NCI-H146 (cell line): ENCODE measurements at regions not wholly inside any gene's neighbourhood (a gene's known extent, or its start where the extent isn't known, plus 50 kb on each side); places are given as distances from the start of the nearest gene placed in this dataset.
"Not testable (repeated sequence)": the region's sequence is repeated elsewhere in the genome, so short reads cannot be mapped to it uniquely, and the experiment has no call there.

Source experiments
- DNase-seq: peaks from one replicate; lab custom pipeline; 2025; lab: John Stamatoyannopoulos, UW

DNA sequence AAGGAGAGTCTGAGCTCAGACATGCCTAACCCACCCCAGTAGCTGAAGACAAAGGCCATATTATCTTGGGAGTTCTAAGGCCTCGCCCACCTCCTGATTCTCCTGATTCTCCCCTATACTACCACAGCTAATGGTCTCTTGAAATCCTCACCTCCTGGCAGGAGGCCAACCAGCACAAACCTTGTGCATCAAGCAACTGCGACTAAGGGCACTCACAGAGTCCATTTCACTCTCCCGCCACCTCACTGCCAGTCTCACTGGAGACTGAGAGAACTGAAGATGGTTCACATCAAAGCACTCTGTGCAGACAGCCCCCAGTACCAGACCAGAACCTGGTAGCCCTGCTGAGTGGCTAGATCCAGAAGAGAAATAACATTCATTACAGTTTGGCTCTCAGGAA lies 102.1 kb upstream of the KLF8 start:
- no peak for DNase-seq

DNA sequence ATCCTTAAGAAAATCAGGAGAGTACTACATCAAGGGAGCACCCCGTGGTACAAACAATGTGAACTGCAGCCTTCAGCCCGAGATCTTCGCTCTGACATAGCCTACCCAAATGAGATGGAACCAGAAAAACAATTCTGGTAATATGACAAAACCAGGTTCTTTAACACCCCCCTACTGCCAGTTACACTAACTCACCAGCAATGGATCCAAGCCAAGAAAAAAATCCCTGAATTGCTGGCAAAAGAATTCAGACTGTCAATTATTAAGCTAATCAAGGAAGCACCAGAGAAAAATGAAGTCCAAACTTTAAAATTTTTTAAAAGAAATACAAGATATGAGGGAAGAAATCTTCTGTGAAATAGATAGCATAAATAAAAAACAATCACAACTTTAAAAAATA lies 101.7 kb upstream of the KLF8 start:
- DNase-seq = no peak

DNA sequence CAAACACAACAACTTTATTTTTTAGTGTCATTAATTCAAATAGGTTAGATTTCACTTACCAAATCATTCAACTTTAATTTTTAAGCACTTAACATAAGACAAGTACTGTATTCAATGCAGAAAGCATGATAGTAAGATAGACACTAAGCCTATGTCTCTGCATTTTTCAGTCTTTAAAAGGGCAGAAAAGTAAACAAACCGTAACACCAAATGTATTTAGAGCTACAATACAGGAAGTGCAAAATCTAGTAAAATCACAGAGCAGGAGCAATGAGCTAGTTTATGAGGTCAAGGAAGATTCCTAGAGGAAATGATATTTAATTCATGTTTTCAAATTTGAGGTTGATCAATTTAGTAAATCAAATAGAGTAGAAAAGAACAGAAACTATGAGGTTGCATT lies 68.0 kb upstream of the KLF8 start:
- not testable (repeated sequence) for DNase-seq
